ENCODE measurements at regions not wholly inside any gene's neighbourhood (a gene's known extent, or its start where the extent isn't known, plus 50 kb on each side); places are given as distances from the start of the nearest gene placed in this dataset.

DNA sequence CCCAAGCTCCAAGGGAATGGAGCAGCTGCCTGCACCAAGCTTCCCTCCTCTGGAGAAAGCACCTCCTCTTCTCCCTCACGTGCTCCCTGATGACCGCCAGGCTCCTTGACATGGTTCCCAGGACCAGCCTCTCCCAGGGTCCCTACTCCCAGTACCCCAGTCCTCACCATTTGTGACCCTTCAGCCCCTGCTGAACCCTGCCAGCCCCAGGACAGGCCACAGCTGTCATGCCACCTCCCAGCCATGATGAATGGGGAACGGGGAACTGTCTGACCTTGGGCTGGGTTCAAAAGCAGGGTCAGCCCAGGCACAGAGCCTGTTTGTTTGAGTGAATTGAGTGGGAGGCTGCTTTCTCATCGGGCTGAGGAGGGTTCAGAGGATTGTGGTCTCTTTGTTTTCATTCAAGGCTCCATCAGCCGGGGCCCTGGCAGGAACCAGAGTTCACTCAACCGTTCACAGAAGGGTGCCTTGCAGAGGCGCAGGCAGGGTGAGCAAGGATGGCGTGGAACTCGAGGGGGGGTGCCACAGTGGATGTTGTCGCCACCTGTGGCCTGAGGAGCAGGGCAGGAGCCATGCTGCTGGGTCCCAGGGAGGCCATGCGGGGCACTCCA, 344.5 kb upstream of the SFSWAP start:
- TF ChIP-seq CREB1 (IDR thresholded peaks at IDR 0.05) (no peak), POLR2A (IDR thresholded peaks at IDR 0.05; ENCODE audit: control extremely low read depth in 1 of 2, low read depth in 2 of 2, low read length in 2 of 2) (no peak), MAX (IDR thresholded peaks at IDR 0.05) (no peak), CTCF (IDR thresholded peaks at IDR 0.05; ENCODE audit: control extremely low read depth in 1 of 3, insufficient read depth in 1 of 3, low read depth in 1 of 3, low read length in 3 of 3) (no peak), TBP (IDR thresholded peaks at IDR 0.05; ENCODE audit: low read depth, low read length) (no peak)

Measured in H1 (cell line).